HCT116 (cell line): ENCODE measurements at regions not wholly inside any gene's neighbourhood (a gene's known extent, or its start where the extent isn't known, plus 50 kb on each side); places are given as distances from the start of the nearest gene placed in this dataset.

Experiments
- ATAC-seq: fragments of 200-7000 bp; cut with Tn5 transposase; 2 replicates; pipeline ENCODE4 v1.9.1; 2020; ENCODE audit warnings: mild to moderate bottlenecking, moderate library complexity
- BruUV-seq: library from RNA; stranded (reverse); fragments of 400-500 nt; replicated peaks from 2 replicates; lab custom pipeline; 2021; lab: Mats Ljungman, UMichigan
- CTCF ChIA-PET: fragments of 300-600 bp; sonication (Branson Sonifier 250); formaldehyde crosslinking; loops from one replicate; lab custom pipeline; 2021; ENCODE audit warnings: antibody characterized with exemption; lab: Charles Lee
- POLR2A ChIA-PET: fragments of 300-600, 350-600 bp; sonication (Branson Sonifier 250); formaldehyde crosslinking; loops from one replicate; lab custom pipeline; 2021; ENCODE audit warnings: antibody characterized with exemption; lab: Charles Lee
- RAD21 ChIA-PET, 2 experiments: fragments of 300-600 bp; sonication (Branson Sonifier 250); formaldehyde crosslinking; loops; one replicate each; lab custom pipeline; 2023; ENCODE audit warnings: low total read pairs in 2 of 2; ENCODE audit not compliant: uncharacterized antibody in 2 of 2, unreplicated experiment in 2 of 2, low non-redundant PET in 1 of 2; lab: Charles Lee
- DNase-seq: peaks from one replicate; pipeline ENCODE4 v3.0.0-alpha.2; 2010; ENCODE audit warnings: low read depth, low spot score
- H2AFZ ChIP-seq: fragments of 200-600 bp; shearing (Covaris generic), sonication (generic); 2 replicates; pipeline ENCODE4 v1.6.1; 2017; ENCODE audit warnings: low read depth, mixed run types, mixed read lengths, antibody characterized with exemption, low read length; ENCODE audit not compliant: poor library complexity, severe bottlenecking
- H3K27ac ChIP-seq: 2 replicates; pipeline ENCODE4 v1.5.1; 2012; ENCODE audit warnings: low read depth, low read length
- H3K27me3 ChIP-seq: fragments of 200-600 bp; sonication (generic); 2 replicates; pipeline ENCODE4 v1.6.1; 2016; ENCODE audit warnings: mixed run types, low read length, mixed read lengths; ENCODE audit not compliant: insufficient read depth
- H3K36me3 ChIP-seq, 2 experiments: fragments of 200-500 bp in 1 of 2; fragments of 200-600 bp in 1 of 2; sonication (Bioruptor generic) in 1 of 2; sonication (generic) in 1 of 2; 2 replicates each; pipeline versions ENCODE4 v1.5.1 to v1.6.1; 2014 to 2016; ENCODE audit warnings: low read length in 2 of 2, inconsistent platforms in 1 of 2, mixed read lengths in 1 of 2, mixed run types in 1 of 2; ENCODE audit not compliant: insufficient read depth in 2 of 2, control insufficient read depth in 1 of 2
- H3K4me1 ChIP-seq, 2 experiments: fragments of 200-600 bp in 1 of 2; sonication (generic) in 1 of 2; 2 replicates each; pipeline versions ENCODE4 v1.5.1 to v1.6.1; 2012 to 2017; ENCODE audit warnings: low read length in 2 of 2, inconsistent platforms in 1 of 2, mild to moderate bottlenecking in 1 of 2, mixed read lengths in 1 of 2, mixed run types in 1 of 2, moderate library complexity in 1 of 2; ENCODE audit not compliant: insufficient read depth in 2 of 2, control insufficient read depth in 1 of 2
- H3K4me2 ChIP-seq: fragments of 200-600 bp; sonication (generic); 2 replicates; pipeline ENCODE4 v1.6.1; 2017; ENCODE audit warnings: mixed run types, low read length, mixed read lengths
- H3K4me3 ChIP-seq, 2 experiments: fragments of 200-600 bp in 1 of 2; sonication (generic) in 1 of 2; replicated peaks in 1 of 2; 2 replicates each; pipeline ENCODE4 v1.5.1; 2011 to 2016; ENCODE audit warnings: low read length in 2 of 2, control low read depth in 1 of 2, low read depth in 1 of 2, mild to moderate bottlenecking in 1 of 2, mixed read lengths in 1 of 2, mixed run types in 1 of 2
- H3K79me2 ChIP-seq: fragments of 200-600 bp; sonication (generic); 2 replicates; pipeline ENCODE4 v1.6.1; 2017; ENCODE audit warnings: mild to moderate bottlenecking, mixed run types, low read length, moderate library complexity, mixed read lengths; ENCODE audit not compliant: insufficient read depth
- H3K9ac ChIP-seq: fragments of 200-600 bp; sonication (generic); 2 replicates; pipeline ENCODE4 v1.6.1; 2016; ENCODE audit warnings: low read length, mixed read lengths
- H3K9me2 ChIP-seq: fragments of 200-600 bp; sonication (generic), shearing (Covaris generic); 2 replicates; pipeline ENCODE4 v1.6.1; 2017; ENCODE audit warnings: mixed run types, mild to moderate bottlenecking, moderate library complexity; ENCODE audit not compliant: insufficient read depth
- H3K9me3 ChIP-seq, 2 experiments: fragments of 200-500 bp in 1 of 2; fragments of 200-600 bp in 1 of 2; sonication (Bioruptor generic) in 1 of 2; sonication (generic) in 1 of 2; 2 replicates each; pipeline ENCODE4 v1.6.1; 2014 to 2017; ENCODE audit warnings: low read length in 2 of 2, mixed read lengths in 2 of 2, inconsistent platforms in 1 of 2, low read depth in 1 of 2, mild to moderate bottlenecking in 1 of 2, mixed run types in 1 of 2, moderate library complexity in 1 of 2; ENCODE audit not compliant: control insufficient read depth in 1 of 2, insufficient read depth in 1 of 2
- H4K20me1 ChIP-seq: fragments of 200-600 bp; sonication (generic), shearing (Covaris generic); 2 replicates; pipeline ENCODE4 v1.6.1; 2017; ENCODE audit warnings: mixed run types, mild to moderate bottlenecking, moderate library complexity; ENCODE audit not compliant: insufficient read depth
- CBX3 ChIP-seq: IDR thresholded peaks from 2 replicates; pipeline ENCODE4 v1.6.1; 2012; ENCODE audit warnings: low read depth
- CEBPB ChIP-seq: IDR thresholded peaks from 2 replicates; pipeline ENCODE4 v1.6.1; 2012; ENCODE audit warnings: low read depth
- CTCF ChIP-seq, 3 experiments: fragments of 200-600 bp in 1 of 3; sonication (generic) in 1 of 3; IDR thresholded peaks in 2 of 3; conservative IDR thresholded peaks in 1 of 3; 2 replicates each; pipeline ENCODE4 v1.5.1; 2012 to 2017; ENCODE audit warnings: low read depth in 2 of 3, low read length in 2 of 3, antibody characterized with exemption in 1 of 3, borderline replicate concordance in 1 of 3, control low read depth in 1 of 3, mild to moderate bottlenecking in 1 of 3, mixed read lengths in 1 of 3, mixed run types in 1 of 3, moderate library complexity in 1 of 3; ENCODE audit not compliant: insufficient read depth in 1 of 3
- EGR1 ChIP-seq: IDR thresholded peaks from 2 replicates; pipeline ENCODE4 v1.6.1; 2012; ENCODE audit warnings: low read depth
- ELF1 ChIP-seq: IDR thresholded peaks from 2 replicates; pipeline ENCODE4 v1.6.1; 2012; ENCODE audit warnings: low read depth, borderline replicate concordance
- EZH2 ChIP-seq: fragments of 200-600 bp; sonication (generic); IDR thresholded peaks from 2 replicates; pipeline ENCODE4 v1.6.1; 2017; ENCODE audit warnings: antibody characterized with exemption, mixed run types
- EZH2phosphoT487 ChIP-seq: fragments of 200-600 bp; IDR thresholded peaks from 2 replicates; pipeline ENCODE4 v1.6.1; 2018; ENCODE audit warnings: antibody characterized with exemption, borderline replicate concordance
- FOSL1 ChIP-seq: IDR thresholded peaks from 2 replicates; pipeline ENCODE4 v1.6.1; 2012; ENCODE audit warnings: low read depth
- MAX ChIP-seq: IDR thresholded peaks from 2 replicates; pipeline ENCODE4 v1.6.1; 2012
- RAD21 ChIP-seq: IDR thresholded peaks from 2 replicates; pipeline ENCODE4 v1.6.1; 2012; ENCODE audit warnings: low read depth, mild to moderate bottlenecking
- SP1 ChIP-seq: IDR thresholded peaks from 2 replicates; pipeline ENCODE4 v1.6.1; 2012; ENCODE audit warnings: low read depth
- SRF ChIP-seq: IDR thresholded peaks from 2 replicates; pipeline ENCODE4 v1.6.1; 2012; ENCODE audit warnings: low read depth
- TCF7L2 ChIP-seq: IDR thresholded peaks from 2 replicates; pipeline ENCODE4 v1.7.0; 2011; ENCODE audit warnings: borderline replicate concordance, inconsistent platforms; ENCODE audit not compliant: insufficient read depth, insufficient read length; ENCODE audit errors: extremely low read depth
- YY1 ChIP-seq: IDR thresholded peaks from 2 replicates; pipeline ENCODE4 v1.6.1; 2011; ENCODE audit warnings: low read length, low read depth, moderate library complexity, mild to moderate bottlenecking; ENCODE audit not compliant: insufficient replicate concordance; ENCODE audit errors: extremely low read depth
- ZFX ChIP-seq: fragments of 450-650 bp; IDR thresholded peaks from 2 replicates; pipeline ENCODE4 v1.6.1; 2017
- ZNF274 ChIP-seq: fragments of 200-500 bp; sonication (Bioruptor generic); IDR thresholded peaks from 2 replicates; pipeline ENCODE4 v1.6.1; 2014; ENCODE audit warnings: mild to moderate bottlenecking, low read depth, low read length, inconsistent platforms
- intact Hi-C: fragments of 100-400 bp; cut with micrococcal nuclease; formaldehyde crosslinking; loops from 2 replicates; pipeline ENCODE4 v1.10.0; 2022
- TF ChIP-seq, protein P1 (sequence below): IDR thresholded peaks from 2 replicates; pipeline ENCODE4 v1.6.1; 2012; ENCODE audit warnings: low read depth
- TF ChIP-seq, protein P2 (sequence below): IDR thresholded peaks from 2 replicates; pipeline ENCODE4 v1.6.1; 2012

DNA sequence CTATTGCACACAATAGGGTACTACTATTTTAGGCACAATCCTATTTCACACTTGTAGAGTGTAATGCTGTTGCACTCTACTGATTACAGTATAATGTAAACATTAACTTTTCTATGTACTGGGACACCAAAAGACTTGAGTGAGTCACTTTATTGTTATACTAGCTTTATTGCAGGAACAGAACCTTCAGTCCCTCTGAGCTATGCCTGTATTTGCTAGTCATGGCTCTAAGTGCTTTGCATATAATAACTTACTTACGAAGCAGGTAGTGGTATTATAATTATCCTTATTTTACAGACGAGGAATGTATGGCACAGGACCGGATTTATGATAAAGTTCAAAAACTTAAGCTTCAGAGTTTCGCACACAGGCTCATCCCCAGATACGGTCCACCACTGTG lies 106.6 kb upstream of the SLC6A6 start:
- TF ChIP-seq CTCF (IDR thresholded peaks at IDR 0.05 in 2 of 3, conservative IDR thresholded peaks at IDR 0.05 in 1 of 3; ENCODE audit: borderline replicate concordance in 1 of 3, insufficient read depth in 1 of 3, low read depth in 2 of 3, low read length in 2 of 3): no peak
- no peak for TF ChIP-seq ZNF274
- no peak for TF ChIP-seq EZH2phosphoT487
- TF ChIP-seq ELF1: no peak
- TF ChIP-seq CEBPB: no peak
- no peak for TF ChIP-seq SRF
- TF ChIP-seq, protein P1, sequence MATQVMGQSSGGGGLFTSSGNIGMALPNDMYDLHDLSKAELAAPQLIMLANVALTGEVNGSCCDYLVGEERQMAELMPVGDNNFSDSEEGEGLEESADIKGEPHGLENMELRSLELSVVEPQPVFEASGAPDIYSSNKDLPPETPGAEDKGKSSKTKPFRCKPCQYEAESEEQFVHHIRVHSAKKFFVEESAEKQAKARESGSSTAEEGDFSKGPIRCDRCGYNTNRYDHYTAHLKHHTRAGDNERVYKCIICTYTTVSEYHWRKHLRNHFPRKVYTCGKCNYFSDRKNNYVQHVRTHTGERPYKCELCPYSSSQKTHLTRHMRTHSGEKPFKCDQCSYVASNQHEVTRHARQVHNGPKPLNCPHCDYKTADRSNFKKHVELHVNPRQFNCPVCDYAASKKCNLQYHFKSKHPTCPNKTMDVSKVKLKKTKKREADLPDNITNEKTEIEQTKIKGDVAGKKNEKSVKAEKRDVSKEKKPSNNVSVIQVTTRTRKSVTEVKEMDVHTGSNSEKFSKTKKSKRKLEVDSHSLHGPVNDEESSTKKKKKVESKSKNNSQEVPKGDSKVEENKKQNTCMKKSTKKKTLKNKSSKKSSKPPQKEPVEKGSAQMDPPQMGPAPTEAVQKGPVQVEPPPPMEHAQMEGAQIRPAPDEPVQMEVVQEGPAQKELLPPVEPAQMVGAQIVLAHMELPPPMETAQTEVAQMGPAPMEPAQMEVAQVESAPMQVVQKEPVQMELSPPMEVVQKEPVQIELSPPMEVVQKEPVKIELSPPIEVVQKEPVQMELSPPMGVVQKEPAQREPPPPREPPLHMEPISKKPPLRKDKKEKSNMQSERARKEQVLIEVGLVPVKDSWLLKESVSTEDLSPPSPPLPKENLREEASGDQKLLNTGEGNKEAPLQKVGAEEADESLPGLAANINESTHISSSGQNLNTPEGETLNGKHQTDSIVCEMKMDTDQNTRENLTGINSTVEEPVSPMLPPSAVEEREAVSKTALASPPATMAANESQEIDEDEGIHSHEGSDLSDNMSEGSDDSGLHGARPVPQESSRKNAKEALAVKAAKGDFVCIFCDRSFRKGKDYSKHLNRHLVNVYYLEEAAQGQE: no peak
- TF ChIP-seq FOSL1: no peak
- TF ChIP-seq, protein P2, sequence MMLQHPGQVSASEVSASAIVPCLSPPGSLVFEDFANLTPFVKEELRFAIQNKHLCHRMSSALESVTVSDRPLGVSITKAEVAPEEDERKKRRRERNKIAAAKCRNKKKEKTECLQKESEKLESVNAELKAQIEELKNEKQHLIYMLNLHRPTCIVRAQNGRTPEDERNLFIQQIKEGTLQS: no peak
- TF ChIP-seq EZH2: no peak
- no peak for TF ChIP-seq YY1
- TF ChIP-seq RAD21: no peak
- no peak for TF ChIP-seq EGR1
- TF ChIP-seq SP1: no peak
- no peak for TF ChIP-seq ZFX
- no peak for TF ChIP-seq TCF7L2
- no peak for TF ChIP-seq CBX3
- TF ChIP-seq MAX: no peak
- POLR2A ChIA-PET: no interaction called here
- no peak for ATAC-seq
- Histone ChIP-seq H3K79me2 (no peaks in the 10 kb centered on the region), H2AFZ (no peak overlapping the region), H3K27ac (no peak overlapping the region), H3K9me3 (no peaks in the 10 kb centered on the region), H3K4me2 (no peak overlapping the region), H3K9me2 (no peaks in the 10 kb centered on the region), H3K27me3 (0 out of 2 replicates have a peak, but pooled peaks cover 4% of the 10 kb centered on the region), H4K20me1 (no peaks in the 10 kb centered on the region), H3K9ac (no peak overlapping the region), H3K36me3 (no peaks in the 10 kb centered on the region), H3K4me1 (no peaks in the 10 kb centered on the region), H3K4me3 (no peak overlapping the region)
- no peak for DNase-seq
- intact Hi-C loops: no loop called here
- no TSS peak for BruUV-seq
- RAD21 ChIA-PET: no interaction called here
- CTCF ChIA-PET: no interaction called here
